ENCODE measurements at regions not wholly inside any gene's neighbourhood (a gene's known extent, or its start where the extent isn't known, plus 50 kb on each side); places are given as distances from the start of the nearest gene placed in this dataset.

- H3K9me3 Mint-ChIP-seq, result no peaks in the 10 kb centered on the region
- peak; percentile 51 for DNase-seq (ENCODE audit: extremely low spot score, unreplicated experiment)
- H3K36me3 Mint-ChIP-seq, result no peaks in the 10 kb centered on the region
- peaks cover 8% of the 10 kb centered on the region for H3K4me1 Mint-ChIP-seq (ENCODE audit: unreplicated experiment)
- no peaks in the 10 kb centered on the region for H3K27me3 Mint-ChIP-seq
- TF ChIP-seq CTCF (conservative IDR thresholded peaks at IDR 0.05), result no peak
- no peak overlapping the region for H3K4me3 Mint-ChIP-seq
- H3K27ac Mint-ChIP-seq, result no peak overlapping the region
These were observed 153.5 kb upstream of the PJA1 start for GRCh38 chrX:69318651-69319340.

- peaks cover 6% of the 10 kb centered on the region for H3K4me1 Mint-ChIP-seq (ENCODE audit: unreplicated experiment)
These were observed 152.5 kb upstream of the PJA1 start for GRCh38 chrX:69317721-69318120.

GRCh38 chrX:69314436-69315348 lies 149.4 kb upstream of the PJA1 start:
- no peak for TF ChIP-seq CTCF (conservative IDR thresholded peaks at IDR 0.05)
- DNase-seq (ENCODE audit: extremely low spot score, unreplicated experiment), result peak; percentile 62
- H3K36me3 Mint-ChIP-seq, result no peaks in the 10 kb centered on the region
- peaks cover 9% of the 10 kb centered on the region for H3K4me1 Mint-ChIP-seq (ENCODE audit: unreplicated experiment)
- H3K27me3 Mint-ChIP-seq, result no peaks in the 10 kb centered on the region
- no peaks in the 10 kb centered on the region for H3K9me3 Mint-ChIP-seq
- H3K27ac Mint-ChIP-seq, result no peak overlapping the region
- no peak overlapping the region for H3K4me3 Mint-ChIP-seq

More at GRCh38 chrX:69317721-69318120, 152.5 kb upstream of the PJA1 start:
- H3K27ac Mint-ChIP-seq, result no peak overlapping the region
- no peak overlapping the region for H3K4me3 Mint-ChIP-seq
- peak; percentile 24 for DNase-seq (ENCODE audit: extremely low spot score, unreplicated experiment)
- H3K9me3 Mint-ChIP-seq, result no peaks in the 10 kb centered on the region
- TF ChIP-seq CTCF (conservative IDR thresholded peaks at IDR 0.05), result no peak
- no peaks in the 10 kb centered on the region for H3K36me3 Mint-ChIP-seq
- H3K27me3 Mint-ChIP-seq, result no peaks in the 10 kb centered on the region

GRCh38 chrX:69313617-69314290 lies 148.5 kb upstream of the PJA1 start:
- peaks cover 15% of the 10 kb centered on the region for H3K4me1 Mint-ChIP-seq (ENCODE audit: unreplicated experiment)

More at GRCh38 chrX:69313617-69314290, 148.5 kb upstream of the PJA1 start:
- Mint-ChIP-seq H3K4me3 (no peak overlapping the region), H3K36me3 (no peaks in the 10 kb centered on the region), H3K27me3 (no peaks in the 10 kb centered on the region), H3K9me3 (no peaks in the 10 kb centered on the region), H3K27ac (no peak overlapping the region)
- no peak for TF ChIP-seq CTCF (conservative IDR thresholded peaks at IDR 0.05)
- peak; percentile 29 for DNase-seq (ENCODE audit: extremely low spot score, unreplicated experiment)
